SU-DHL-6 (cell line): ENCODE measurements at regions not wholly inside any gene's neighbourhood (a gene's known extent, or its start where the extent isn't known, plus 50 kb on each side); places are given as distances from the start of the nearest gene placed in this dataset.

ENCODE experiments used
- H2AFZ ChIP-seq: fragments of 200-600 bp; sonication (generic); 2 replicates; pipeline ENCODE4 v1.6.1; 2014; ENCODE audit warnings: low read depth, mild to moderate bottlenecking, moderate library complexity, mixed read lengths, antibody characterized with exemption, low read length; ENCODE audit not compliant: severe bottlenecking
- H3F3A ChIP-seq: fragments of 200-600 bp; shearing (Covaris generic); 2 replicates; pipeline ENCODE4 v1.6.0; 2016; ENCODE audit warnings: antibody characterized with exemption, mild to moderate bottlenecking; ENCODE audit not compliant: insufficient read depth
- H3K27ac ChIP-seq: fragments of 200-600 bp; sonication (generic); 2 replicates; pipeline ENCODE4 v1.5.1; 2016; ENCODE audit warnings: low read depth, mild to moderate bottlenecking, low read length, moderate library complexity, mixed read lengths
- H3K27me3 ChIP-seq: fragments of 200-600 bp; sonication (generic), shearing (Covaris generic); 2 replicates; pipeline ENCODE4 v1.6.0; 2014; ENCODE audit warnings: mild to moderate bottlenecking, low read length
- H3K36me3 ChIP-seq: fragments of 200-600 bp; sonication (generic); 2 replicates; pipeline ENCODE4 v1.6.1; 2014; ENCODE audit warnings: mild to moderate bottlenecking, low read length, mixed read lengths
- H3K4me2 ChIP-seq: fragments of 300-600, 200-600 bp; shearing (Covaris generic), sonication (generic); 2 replicates; pipeline ENCODE4 v1.6.0; 2014; ENCODE audit warnings: low read length, low read depth, mild to moderate bottlenecking; ENCODE audit not compliant: poor library complexity, severe bottlenecking
- H3K4me3 ChIP-seq: fragments of 200-600 bp; sonication (generic); 2 replicates; pipeline ENCODE4 v1.5.1; 2014; ENCODE audit warnings: antibody characterized with exemption, low read length, mild to moderate bottlenecking, mixed read lengths; ENCODE audit not compliant: insufficient read depth, poor library complexity, severe bottlenecking
- H3K79me2 ChIP-seq: fragments of 200-600 bp; sonication (generic); 2 replicates; pipeline ENCODE4 v1.6.1; 2014; ENCODE audit warnings: mild to moderate bottlenecking, low read length, moderate library complexity; ENCODE audit not compliant: insufficient read depth
- H3K9ac ChIP-seq: fragments of 200-600 bp; sonication (generic); 2 replicates; pipeline ENCODE4 v1.7.0; 2014; ENCODE audit warnings: mild to moderate bottlenecking, low read length
- H3K9me2 ChIP-seq: fragments of 200-600 bp; sonication (generic); replicated peaks from 2 replicates; pipeline ENCODE4 v1.6.1; 2014; ENCODE audit warnings: low read length; ENCODE audit not compliant: insufficient read depth
- H3K9me3 ChIP-seq: fragments of 200-600 bp; sonication (generic); 2 replicates; pipeline ENCODE4 v1.6.1; 2014; ENCODE audit warnings: low read length, mixed read lengths; ENCODE audit not compliant: insufficient read depth
- H4K20me1 ChIP-seq: fragments of 200-600 bp; sonication (generic); 2 replicates; pipeline ENCODE4 v1.6.1; 2014; ENCODE audit warnings: low read depth, mild to moderate bottlenecking, antibody characterized with exemption, low read length, moderate library complexity, mixed read lengths
- CTCF ChIP-seq: fragments of 200-600 bp; sonication (generic); IDR thresholded peaks from one replicate; pipeline ENCODE4 v1.5.1; 2017; ENCODE audit warnings: antibody characterized with exemption, mild to moderate bottlenecking, low read length, moderate library complexity; ENCODE audit not compliant: insufficient read depth, poor library complexity, severe bottlenecking
- EZH2phosphoT487 ChIP-seq: fragments of 200-600 bp; sonication (generic), shearing (Covaris generic); conservative IDR thresholded peaks from 2 replicates; pipeline ENCODE4 v1.6.1; 2018; ENCODE audit warnings: mild to moderate bottlenecking, antibody characterized with exemption, low read length, moderate library complexity, mixed read lengths

GRCh38 chr15:86001200-86001599 lies 78.5 kb upstream of the AGBL1 start:
- H3K4me2 ChIP-seq, result no peak overlapping the region
- H4K20me1 ChIP-seq, result no peaks in the 10 kb centered on the region
- no peaks in the 10 kb centered on the region for H3K27me3 ChIP-seq
- no peaks in the 10 kb centered on the region for H3K9me3 ChIP-seq
- no peak overlapping the region for H3K4me3 ChIP-seq
- H3K36me3 ChIP-seq, result no peaks in the 10 kb centered on the region
- no peaks in the 10 kb centered on the region for H3K9me2 ChIP-seq
- H3F3A ChIP-seq, result no peaks in the 10 kb centered on the region
- no peak overlapping the region for H3K9ac ChIP-seq
- no peak overlapping the region for H2AFZ ChIP-seq
- H3K79me2 ChIP-seq, result no peaks in the 10 kb centered on the region
- TF ChIP-seq CTCF (no peak), EZH2phosphoT487 (no peak)
- H3K27ac ChIP-seq, result no peak overlapping the region

GRCh38 chr15:86002444-86002843 lies 77.2 kb upstream of the AGBL1 start:
- no peak for TF ChIP-seq CTCF
- TF ChIP-seq EZH2phosphoT487, result no peak
- Histone ChIP-seq H3K4me3 (no peak overlapping the region), H3K36me3 (no peaks in the 10 kb centered on the region), H3K9me2 (no peaks in the 10 kb centered on the region), H3K9me3 (no peaks in the 10 kb centered on the region), H3K4me2 (no peak overlapping the region), H3F3A (no peaks in the 10 kb centered on the region), H3K79me2 (no peaks in the 10 kb centered on the region), H3K27ac (no peak overlapping the region), H4K20me1 (no peaks in the 10 kb centered on the region), H3K27me3 (no peaks in the 10 kb centered on the region), H2AFZ (no peak overlapping the region), H3K9ac (no peak overlapping the region)

- Histone ChIP-seq H3F3A (no peaks in the 10 kb centered on the region), H4K20me1 (no peaks in the 10 kb centered on the region), H3K9me3 (no peaks in the 10 kb centered on the region), H3K4me3 (no peak overlapping the region), H3K79me2 (no peaks in the 10 kb centered on the region), H2AFZ (no peak overlapping the region), H3K9me2 (no peaks in the 10 kb centered on the region), H3K36me3 (no peaks in the 10 kb centered on the region), H3K27ac (no peak overlapping the region), H3K9ac (no peak overlapping the region), H3K4me2 (no peak overlapping the region), H3K27me3 (no peaks in the 10 kb centered on the region)
- no peak for TF ChIP-seq CTCF
- no peak for TF ChIP-seq EZH2phosphoT487
Measured at GRCh38 chr15:86004061-86004460, 75.6 kb upstream of the AGBL1 start.

GRCh38 chr15:86006546-86006945 lies 73.1 kb upstream of the AGBL1 start:
- Histone ChIP-seq H3K27ac (no peak overlapping the region), H3K4me2 (no peak overlapping the region), H3F3A (no peaks in the 10 kb centered on the region), H2AFZ (no peak overlapping the region), H4K20me1 (no peaks in the 10 kb centered on the region), H3K9me3 (no peaks in the 10 kb centered on the region), H3K9ac (no peak overlapping the region), H3K9me2 (no peaks in the 10 kb centered on the region), H3K79me2 (no peaks in the 10 kb centered on the region), H3K27me3 (no peaks in the 10 kb centered on the region), H3K36me3 (no peaks in the 10 kb centered on the region), H3K4me3 (no peak overlapping the region)
- TF ChIP-seq EZH2phosphoT487, result no peak
- TF ChIP-seq CTCF, result no peak
